ENCODE measurements at regions not wholly inside any gene's neighbourhood (a gene's known extent, or its start where the extent isn't known, plus 50 kb on each side); places are given as distances from the start of the nearest gene placed in this dataset.
"Not testable (repeated sequence)": the region's sequence is repeated elsewhere in the genome, so short reads cannot be mapped to it uniquely, and the experiment has no call there.

- no peak for DNase-seq
- WGBS (ENCODE audit: insufficient coverage), result 100% methylated on average over 1 of the region's 4 CpGs
- ChIA-PET CTCF (no interaction called here), POLR2A (no interaction called here)
- ATAC-seq (replicated peaks in 1 of 4), result no peak
- Mint-ChIP-seq H3K4me3 (no peak overlapping the region), H3K27ac (no peak overlapping the region), H3K9me3 (peaks cover 7 to 15% (median 12%) of the 10 kb centered on the region in 3 donors), H3K27me3 (no peaks in the 10 kb centered on the region), H3K4me1 (no peaks in the 10 kb centered on the region), H3K36me3 (no peaks in the 10 kb centered on the region)
- no peaks in the 10 kb centered on the region for H3K4me1 ChIP-seq (ENCODE audit: control insufficient read depth in 1 of 2, extremely low read depth in 1 of 2, insufficient read depth in 2 of 2, low read length in 2 of 2)
- H3K4me3 ChIP-seq (ENCODE audit: control insufficient read depth in 1 of 2, extremely low read depth in 1 of 2, low read length in 1 of 2), result no peak overlapping the region
- H3K36me3 ChIP-seq (ENCODE audit: control insufficient read depth in 2 of 2, extremely low read depth in 1 of 2, insufficient read depth in 1 of 2, low read length in 1 of 2), result no peaks in the 10 kb centered on the region
- no peak overlapping the region for H3K27ac ChIP-seq (ENCODE audit: low read length)
- H3K9me3 ChIP-seq, result no peaks in the 10 kb centered on the region
- no peaks in the 10 kb centered on the region for H3K27me3 ChIP-seq (replicated peaks in 1 of 2; ENCODE audit: control insufficient read depth in 2 of 2, extremely low read depth in 1 of 2, insufficient read depth in 2 of 2, low read length in 1 of 2)
Measured at GRCh38 chr3:82382831-82383230, 621.4 kb upstream of the GBE1 start.

- Mint-ChIP-seq H3K4me1 (no peaks in the 10 kb centered on the region), H3K36me3 (no peaks in the 10 kb centered on the region), H3K27me3 (no peaks in the 10 kb centered on the region), H3K4me3 (no peak overlapping the region), H3K27ac (no peak overlapping the region), H3K9me3 (peaks cover 21 to 26% (median 24%) of the 10 kb centered on the region in 3 donors)
- Histone ChIP-seq H3K27me3 (replicated peaks in 1 of 2; ENCODE audit: control insufficient read depth in 2 of 2, extremely low read depth in 1 of 2, insufficient read depth in 2 of 2, low read length in 1 of 2) (no peaks in the 10 kb centered on the region), H3K4me3 (ENCODE audit: control insufficient read depth in 1 of 2, extremely low read depth in 1 of 2, low read length in 1 of 2) (no peak overlapping the region), H3K4me1 (ENCODE audit: control insufficient read depth in 1 of 2, extremely low read depth in 1 of 2, insufficient read depth in 2 of 2, low read length in 2 of 2) (no peaks in the 10 kb centered on the region), H3K9me3 (no peaks in the 10 kb centered on the region), H3K27ac (ENCODE audit: low read length) (no peak overlapping the region), H3K36me3 (ENCODE audit: control insufficient read depth in 2 of 2, extremely low read depth in 1 of 2, insufficient read depth in 1 of 2, low read length in 1 of 2) (no peaks in the 10 kb centered on the region)
- ChIA-PET POLR2A (no interaction called here), CTCF (no interaction called here)
- no peak for DNase-seq
- 83% methylated on average over 1 of the region's 2 CpGs for WGBS (ENCODE audit: insufficient coverage)
- ATAC-seq (replicated peaks in 1 of 4), result no peak
Measured at GRCh38 chr3:82378392-82378791, 616.9 kb upstream of the GBE1 start.

GRCh38 chr3:82376883-82377282 is 615.4 kb upstream of the GBE1 start:
- Histone ChIP-seq H3K27me3 (replicated peaks in 1 of 2; ENCODE audit: control insufficient read depth in 2 of 2, extremely low read depth in 1 of 2, insufficient read depth in 2 of 2, low read length in 1 of 2) (no peaks in the 10 kb centered on the region), H3K9me3 (no peaks in the 10 kb centered on the region), H3K27ac (ENCODE audit: low read length) (no peak overlapping the region), H3K4me1 (ENCODE audit: control insufficient read depth in 1 of 2, extremely low read depth in 1 of 2, insufficient read depth in 2 of 2, low read length in 2 of 2) (no peaks in the 10 kb centered on the region), H3K4me3 (ENCODE audit: control insufficient read depth in 1 of 2, extremely low read depth in 1 of 2, low read length in 1 of 2) (no peak overlapping the region), H3K36me3 (ENCODE audit: control insufficient read depth in 2 of 2, extremely low read depth in 1 of 2, insufficient read depth in 1 of 2, low read length in 1 of 2) (no peaks in the 10 kb centered on the region)
- Mint-ChIP-seq H3K4me3 (no peak overlapping the region), H3K9me3 (peaks cover 20 to 32% (median 20%) of the 10 kb centered on the region in 3 donors), H3K27ac (no peak overlapping the region), H3K27me3 (no peaks in the 10 kb centered on the region), H3K4me1 (no peaks in the 10 kb centered on the region), H3K36me3 (no peaks in the 10 kb centered on the region)
- DNase-seq, result no peak
- CTCF ChIA-PET, result no interaction called here
- no CpG with 5 or more reads among the region's 3 CpGs for WGBS (ENCODE audit: insufficient coverage)
- POLR2A ChIA-PET, result no interaction called here
- ATAC-seq (replicated peaks in 1 of 4), result no peak

GRCh38 chr3:82373833-82374232 is 612.4 kb upstream of the GBE1 start:
- CTCF ChIA-PET; H3K27me3 Mint-ChIP-seq; POLR2A ChIA-PET; H3K4me3 Mint-ChIP-seq; H3K4me1 Mint-ChIP-seq; H3K36me3 Mint-ChIP-seq; H3K27me3 ChIP-seq (replicated peaks in 1 of 2; ENCODE audit: control insufficient read depth in 2 of 2, extremely low read depth in 1 of 2, insufficient read depth in 2 of 2, low read length in 1 of 2); H3K36me3 ChIP-seq (ENCODE audit: control insufficient read depth in 2 of 2, extremely low read depth in 1 of 2, insufficient read depth in 1 of 2, low read length in 1 of 2); DNase-seq; ATAC-seq (replicated peaks in 1 of 4); H3K27ac ChIP-seq (ENCODE audit: low read length); H3K4me3 ChIP-seq (ENCODE audit: control insufficient read depth in 1 of 2, extremely low read depth in 1 of 2, low read length in 1 of 2); H3K9me3 ChIP-seq; H3K27ac Mint-ChIP-seq; H3K4me1 ChIP-seq (ENCODE audit: control insufficient read depth in 1 of 2, extremely low read depth in 1 of 2, insufficient read depth in 2 of 2, low read length in 2 of 2): not testable (repeated sequence)
- no CpG with 5 or more reads among the region's 4 CpGs for WGBS (ENCODE audit: insufficient coverage)
- peaks cover 18 to 32% (median 20%) of the 10 kb centered on the region in 3 donors for H3K9me3 Mint-ChIP-seq

GRCh38 chr3:82364827-82365226 is 603.4 kb upstream of the GBE1 start:
- Mint-ChIP-seq H3K27ac (no peak overlapping the region), H3K27me3 (no peaks in the 10 kb centered on the region), H3K4me1 (no peaks in the 10 kb centered on the region), H3K4me3 (no peak overlapping the region), H3K36me3 (no peaks in the 10 kb centered on the region), H3K9me3 (peaks cover 0 to 6% (median 4%) of the 10 kb centered on the region in 3 donors)
- WGBS (ENCODE audit: insufficient coverage), result no CpG with 5 or more reads among the region's 4 CpGs
- Histone ChIP-seq H3K36me3 (ENCODE audit: control insufficient read depth in 2 of 2, extremely low read depth in 1 of 2, insufficient read depth in 1 of 2, low read length in 1 of 2) (no peaks in the 10 kb centered on the region), H3K4me1 (ENCODE audit: control insufficient read depth in 1 of 2, extremely low read depth in 1 of 2, insufficient read depth in 2 of 2, low read length in 2 of 2) (no peaks in the 10 kb centered on the region), H3K27me3 (replicated peaks in 1 of 2; ENCODE audit: control insufficient read depth in 2 of 2, extremely low read depth in 1 of 2, insufficient read depth in 2 of 2, low read length in 1 of 2) (no peaks in the 10 kb centered on the region), H3K4me3 (ENCODE audit: control insufficient read depth in 1 of 2, extremely low read depth in 1 of 2, low read length in 1 of 2) (no peak overlapping the region), H3K27ac (ENCODE audit: low read length) (no peak overlapping the region), H3K9me3 (no peaks in the 10 kb centered on the region)
- POLR2A ChIA-PET, result no interaction called here
- no peak for ATAC-seq (replicated peaks in 1 of 4)
- DNase-seq, result no peak
- CTCF ChIA-PET, result no interaction called here

- CTCF ChIA-PET, result no interaction called here
- Histone ChIP-seq H3K9me3 (no peaks in the 10 kb centered on the region), H3K4me1 (ENCODE audit: control insufficient read depth in 1 of 2, extremely low read depth in 1 of 2, insufficient read depth in 2 of 2, low read length in 2 of 2) (no peaks in the 10 kb centered on the region), H3K4me3 (ENCODE audit: control insufficient read depth in 1 of 2, extremely low read depth in 1 of 2, low read length in 1 of 2) (no peak overlapping the region), H3K27me3 (replicated peaks in 1 of 2; ENCODE audit: control insufficient read depth in 2 of 2, extremely low read depth in 1 of 2, insufficient read depth in 2 of 2, low read length in 1 of 2) (no peaks in the 10 kb centered on the region), H3K27ac (ENCODE audit: low read length) (no peak overlapping the region), H3K36me3 (ENCODE audit: control insufficient read depth in 2 of 2, extremely low read depth in 1 of 2, insufficient read depth in 1 of 2, low read length in 1 of 2) (no peaks in the 10 kb centered on the region)
- Mint-ChIP-seq H3K4me1 (no peaks in the 10 kb centered on the region), H3K27me3 (no peaks in the 10 kb centered on the region), H3K36me3 (no peaks in the 10 kb centered on the region), H3K4me3 (no peak overlapping the region), H3K27ac (no peak overlapping the region), H3K9me3 (peaks cover 3 to 7% (median 6%) of the 10 kb centered on the region in 3 donors)
- no CpG with 5 or more reads among the region's 1 CpG for WGBS (ENCODE audit: insufficient coverage)
- POLR2A ChIA-PET, result no interaction called here
- DNase-seq, result no peak
- ATAC-seq (replicated peaks in 1 of 4), result no peak
Measured at GRCh38 chr3:82363131-82363530, 601.7 kb upstream of the GBE1 start.

GRCh38 chr3:82355228-82355627 is 593.8 kb upstream of the GBE1 start:
- no peaks in the 10 kb centered on the region for H3K27me3 Mint-ChIP-seq
- peaks cover 8 to 22% (median 21%) of the 10 kb centered on the region in 3 donors for H3K9me3 Mint-ChIP-seq
- H3K4me1 ChIP-seq (ENCODE audit: control insufficient read depth in 1 of 2, extremely low read depth in 1 of 2, insufficient read depth in 2 of 2, low read length in 2 of 2), result no peaks in the 10 kb centered on the region
- no peak for ATAC-seq (replicated peaks in 1 of 4)
- H3K4me3 Mint-ChIP-seq, result no peak overlapping the region
- 60% methylated on average over 1 of the region's 2 CpGs for WGBS (ENCODE audit: insufficient coverage)
- no peaks in the 10 kb centered on the region for H3K4me1 Mint-ChIP-seq
- no peaks in the 10 kb centered on the region for H3K27me3 ChIP-seq (replicated peaks in 1 of 2; ENCODE audit: control insufficient read depth in 2 of 2, extremely low read depth in 1 of 2, insufficient read depth in 2 of 2, low read length in 1 of 2)
- POLR2A ChIA-PET, result no interaction called here
- H3K27ac Mint-ChIP-seq, result no peak overlapping the region
- no peak overlapping the region for H3K27ac ChIP-seq (ENCODE audit: low read length)
- CTCF ChIA-PET, result no interaction called here
- DNase-seq, result no peak
- no peaks in the 10 kb centered on the region for H3K9me3 ChIP-seq
- no peaks in the 10 kb centered on the region for H3K36me3 Mint-ChIP-seq
- no peaks in the 10 kb centered on the region for H3K36me3 ChIP-seq (ENCODE audit: control insufficient read depth in 2 of 2, extremely low read depth in 1 of 2, insufficient read depth in 1 of 2, low read length in 1 of 2)
- H3K4me3 ChIP-seq (ENCODE audit: control insufficient read depth in 1 of 2, extremely low read depth in 1 of 2, low read length in 1 of 2), result no peak overlapping the region
